GM12873 (cell line): ENCODE measurements at regions not wholly inside any gene's neighbourhood (a gene's known extent, or its start where the extent isn't known, plus 50 kb on each side); places are given as distances from the start of the nearest gene placed in this dataset.

Experiments used
- TF ChIP-seq, protein P1 (sequence below): IDR thresholded peaks from 2 replicates; pipeline ENCODE4 v1.5.1; 2012; ENCODE audit warnings: low read depth, mild to moderate bottlenecking, moderate library complexity, low read length, control low read depth; ENCODE audit not compliant: insufficient read depth; ENCODE audit errors: missing control alignments

DNA sequence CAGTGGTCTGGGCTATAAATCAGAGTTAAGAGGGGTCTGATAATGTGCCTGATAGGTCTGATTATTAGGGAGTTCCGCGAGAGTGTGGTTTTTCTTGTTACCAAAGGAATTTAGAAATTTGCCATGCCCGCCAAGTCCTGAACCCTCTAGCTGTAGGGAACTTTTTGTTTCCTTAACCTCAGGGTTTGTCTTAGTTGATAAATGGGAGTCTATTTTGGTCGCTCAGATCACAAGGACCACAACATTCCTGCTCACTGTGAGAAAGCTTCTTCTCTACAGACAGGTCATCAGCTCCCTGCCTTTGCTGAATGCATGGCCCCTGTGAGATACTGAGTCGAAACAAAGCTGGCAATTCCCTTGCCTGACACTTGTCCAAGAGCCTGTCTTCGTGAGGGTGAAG, 497.8 kb downstream of the HS3ST4 start:
- TF ChIP-seq, protein P1, sequence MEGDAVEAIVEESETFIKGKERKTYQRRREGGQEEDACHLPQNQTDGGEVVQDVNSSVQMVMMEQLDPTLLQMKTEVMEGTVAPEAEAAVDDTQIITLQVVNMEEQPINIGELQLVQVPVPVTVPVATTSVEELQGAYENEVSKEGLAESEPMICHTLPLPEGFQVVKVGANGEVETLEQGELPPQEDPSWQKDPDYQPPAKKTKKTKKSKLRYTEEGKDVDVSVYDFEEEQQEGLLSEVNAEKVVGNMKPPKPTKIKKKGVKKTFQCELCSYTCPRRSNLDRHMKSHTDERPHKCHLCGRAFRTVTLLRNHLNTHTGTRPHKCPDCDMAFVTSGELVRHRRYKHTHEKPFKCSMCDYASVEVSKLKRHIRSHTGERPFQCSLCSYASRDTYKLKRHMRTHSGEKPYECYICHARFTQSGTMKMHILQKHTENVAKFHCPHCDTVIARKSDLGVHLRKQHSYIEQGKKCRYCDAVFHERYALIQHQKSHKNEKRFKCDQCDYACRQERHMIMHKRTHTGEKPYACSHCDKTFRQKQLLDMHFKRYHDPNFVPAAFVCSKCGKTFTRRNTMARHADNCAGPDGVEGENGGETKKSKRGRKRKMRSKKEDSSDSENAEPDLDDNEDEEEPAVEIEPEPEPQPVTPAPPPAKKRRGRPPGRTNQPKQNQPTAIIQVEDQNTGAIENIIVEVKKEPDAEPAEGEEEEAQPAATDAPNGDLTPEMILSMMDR = no peak

DNA sequence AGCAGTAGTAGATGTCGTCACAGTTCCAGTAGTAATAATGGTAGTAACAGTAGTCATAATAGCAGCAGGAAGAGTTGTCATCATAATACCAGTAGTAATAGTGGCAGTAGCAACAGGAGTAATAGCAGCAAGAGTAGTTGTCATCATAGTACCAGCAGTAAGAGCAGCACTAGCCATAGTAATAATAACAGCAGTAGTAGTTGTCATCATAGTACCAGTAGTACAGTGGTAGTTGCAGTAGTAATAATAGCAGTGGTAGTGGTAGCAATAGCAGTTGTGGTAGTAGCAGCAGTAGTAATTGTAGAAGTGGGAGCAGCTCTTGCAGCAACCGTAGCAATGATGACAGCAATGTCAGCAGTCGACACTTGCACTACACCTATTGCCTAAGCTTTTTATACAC, 502.8 kb downstream of the HS3ST4 start:
- TF ChIP-seq, protein P1 = no peak

DNA sequence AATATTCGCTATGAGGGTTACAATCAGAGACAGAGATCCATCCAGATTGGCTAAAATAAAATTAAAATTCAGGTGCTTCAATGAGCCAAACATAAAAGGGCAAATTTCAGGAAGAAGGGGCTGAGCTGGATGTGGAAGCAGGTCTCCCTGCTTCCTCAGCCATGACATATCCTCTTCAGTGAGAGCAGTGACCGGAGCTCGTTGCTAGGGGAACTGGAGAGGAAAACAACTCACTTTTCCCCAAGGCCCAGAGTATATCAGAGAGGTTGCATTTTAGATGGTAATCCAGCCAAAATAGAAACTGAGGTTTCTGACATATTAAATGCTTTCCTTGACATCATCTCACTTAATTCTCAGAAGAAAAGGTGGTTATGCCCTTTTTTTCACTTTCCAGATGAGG, 503.5 kb downstream of the HS3ST4 start:
- TF ChIP-seq, protein P1 = no peak

DNA sequence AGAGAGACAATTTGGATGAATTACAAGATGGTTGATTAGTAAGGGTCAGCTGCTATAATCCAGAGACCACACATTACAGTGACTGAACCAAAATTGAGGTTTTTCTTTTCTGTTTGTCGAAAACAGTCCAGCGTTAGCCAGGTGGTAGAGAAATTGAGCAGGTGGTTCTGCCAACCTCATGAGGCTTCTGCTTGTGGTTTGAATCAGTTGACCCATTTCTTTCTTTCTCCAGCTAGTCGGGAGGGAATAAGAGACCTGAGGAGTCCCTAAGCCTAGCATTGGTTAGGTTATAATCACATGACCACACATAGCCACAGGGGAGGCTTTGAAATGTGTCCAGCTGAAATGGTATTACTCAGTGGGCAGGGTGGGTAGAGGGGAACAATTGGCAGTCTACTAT, 504.6 kb downstream of the HS3ST4 start:
- TF ChIP-seq, protein P1 = no peak

DNA sequence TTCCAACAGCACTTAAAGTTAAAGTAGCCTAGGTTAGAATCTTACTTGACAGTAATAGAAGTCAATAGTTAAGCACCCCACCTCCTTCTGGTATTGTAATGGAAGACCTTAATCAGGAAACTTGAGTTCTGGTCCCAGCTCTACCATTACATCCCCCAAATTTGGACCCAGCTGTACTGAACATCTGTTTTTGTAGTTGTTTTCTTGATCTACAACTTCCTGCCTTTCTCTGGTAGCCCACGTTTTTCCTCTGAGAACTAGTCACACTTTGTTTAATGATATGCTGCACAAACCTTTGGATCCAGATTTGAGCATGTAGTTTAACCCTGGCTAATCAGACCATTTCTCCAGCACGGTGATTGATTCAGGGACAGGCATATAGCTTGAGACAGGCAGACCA, 505.0 kb downstream of the HS3ST4 start:
- TF ChIP-seq, protein P1 = no peak

DNA sequence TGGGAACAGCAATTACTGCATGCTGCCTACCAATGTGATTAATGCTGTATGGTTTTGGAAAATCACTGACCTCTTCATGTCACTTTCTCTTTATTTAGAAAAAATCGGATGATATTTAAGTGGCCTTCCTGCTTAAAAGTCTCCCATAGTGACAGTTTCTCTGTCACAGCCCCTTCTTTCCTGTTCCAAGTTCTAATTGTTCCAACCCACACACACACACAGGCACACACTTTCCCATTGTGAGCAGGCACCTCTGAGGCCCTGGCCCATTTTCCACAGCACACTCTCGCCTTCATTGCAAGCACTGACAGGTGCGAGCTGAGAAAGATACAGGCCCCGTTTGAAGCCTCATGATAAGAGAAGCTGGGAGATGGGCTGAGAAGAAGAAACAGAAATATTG, 505.9 kb downstream of the HS3ST4 start:
- TF ChIP-seq, protein P1 = no peak

DNA sequence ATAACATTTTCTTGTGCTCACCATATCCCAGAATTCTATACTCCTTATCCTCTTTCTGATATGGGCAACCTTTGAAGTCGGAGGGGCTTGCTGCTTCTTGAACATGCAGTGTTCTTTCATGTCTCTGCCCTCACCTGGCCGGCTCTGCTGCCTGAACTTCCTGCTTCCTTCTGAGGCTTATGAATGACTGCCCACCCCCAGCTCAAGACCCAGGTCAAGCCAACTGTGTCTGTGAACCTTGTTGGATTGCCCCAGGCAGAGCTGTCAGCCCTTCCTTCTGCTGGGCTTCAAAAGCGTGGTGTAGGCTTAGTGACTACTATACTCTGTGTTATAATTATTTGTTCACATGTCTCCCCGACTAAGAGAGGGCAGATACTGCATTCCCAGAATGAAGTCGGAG, 506.5 kb downstream of the HS3ST4 start:
- TF ChIP-seq, protein P1 = no peak
